Hippocampal formation (tissue), 2 donors: ENCODE measurements at regions not wholly inside any gene's neighbourhood (a gene's known extent, or its start where the extent isn't known, plus 50 kb on each side); places are given as distances from the start of the nearest gene placed in this dataset.

ENCODE experiments used
- DNase-seq, 2 donors: peaks; one replicate each; lab custom pipeline; 2025; lab: John Stamatoyannopoulos, UW

DNA sequence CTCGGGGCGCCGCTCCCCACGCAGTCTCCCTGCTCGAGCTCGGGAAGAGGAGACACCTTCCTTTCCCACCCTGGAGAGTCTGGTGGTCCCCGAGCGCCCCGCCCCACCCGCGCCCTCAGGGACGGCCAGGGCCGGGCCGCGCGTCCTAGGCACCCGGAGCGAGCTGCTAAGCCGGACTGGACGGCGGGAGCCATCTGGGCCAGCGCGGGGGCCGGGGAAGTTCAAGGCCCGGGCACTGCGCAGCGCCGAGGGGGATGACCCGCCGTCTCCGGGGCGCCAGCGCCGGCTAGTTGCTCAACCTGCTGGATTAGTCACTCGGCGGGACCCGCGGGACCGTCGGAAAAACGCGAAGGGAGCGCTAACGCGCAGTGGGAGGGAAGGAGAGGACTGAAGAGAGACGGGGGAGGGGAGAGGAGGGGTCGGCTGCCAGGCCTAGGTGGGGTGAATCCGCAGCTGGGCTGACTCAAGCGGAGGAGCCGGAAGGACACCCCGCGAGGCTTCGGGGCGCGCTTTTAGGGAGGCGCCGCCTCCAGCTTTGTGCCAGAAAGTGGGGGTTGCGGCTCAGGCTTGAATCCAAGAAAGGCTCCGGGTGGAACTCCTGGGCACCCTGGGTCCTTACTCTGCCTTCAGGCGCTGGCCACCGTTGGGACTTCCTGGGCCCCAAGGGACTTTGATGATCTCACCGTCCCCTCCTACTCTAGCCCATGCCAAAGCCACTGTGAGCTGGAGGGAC lies 75.7 kb upstream of the FOXP4 start:
- no peak for DNase-seq

DNA sequence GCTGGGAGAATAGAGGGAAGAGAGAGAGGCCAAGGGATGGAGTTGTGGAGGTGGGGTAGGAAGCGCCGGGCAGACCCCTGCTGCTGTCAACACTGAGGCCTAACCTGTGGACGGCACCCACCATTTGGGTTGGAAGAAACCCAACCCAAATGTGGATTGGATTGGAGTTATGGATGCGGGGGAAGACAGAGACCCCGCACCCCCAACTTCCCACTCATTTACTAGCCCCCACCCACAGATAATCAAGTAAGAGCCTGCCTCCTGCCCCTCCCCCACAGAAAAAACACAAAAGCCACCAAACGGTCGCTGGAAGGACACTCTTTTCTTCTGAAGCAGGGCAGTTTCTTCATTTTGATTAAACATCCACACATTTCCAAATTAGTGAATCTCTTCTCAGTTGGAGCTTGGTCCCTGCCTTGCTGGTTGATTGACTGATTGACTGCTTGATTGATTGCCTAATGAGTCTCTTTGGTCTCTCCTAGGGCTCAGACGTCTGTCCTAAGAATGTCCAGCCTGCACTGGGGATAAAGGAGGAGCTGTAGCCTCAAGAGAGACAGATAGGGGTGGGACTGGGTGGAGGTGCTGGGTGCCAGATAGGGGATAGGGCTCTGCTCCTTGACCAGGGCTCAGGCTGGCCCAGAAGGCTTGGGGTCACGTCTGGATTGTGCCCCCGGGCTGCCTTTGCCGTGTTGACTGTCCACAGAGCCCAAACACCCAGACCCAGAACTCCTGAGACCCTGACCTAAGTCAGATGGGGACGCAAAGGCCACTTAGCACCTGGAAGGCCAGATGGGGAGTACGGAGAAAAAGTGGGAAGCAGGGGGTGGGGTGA lies 74.9 kb upstream of the FOXP4 start:
- no peak for DNase-seq

DNA sequence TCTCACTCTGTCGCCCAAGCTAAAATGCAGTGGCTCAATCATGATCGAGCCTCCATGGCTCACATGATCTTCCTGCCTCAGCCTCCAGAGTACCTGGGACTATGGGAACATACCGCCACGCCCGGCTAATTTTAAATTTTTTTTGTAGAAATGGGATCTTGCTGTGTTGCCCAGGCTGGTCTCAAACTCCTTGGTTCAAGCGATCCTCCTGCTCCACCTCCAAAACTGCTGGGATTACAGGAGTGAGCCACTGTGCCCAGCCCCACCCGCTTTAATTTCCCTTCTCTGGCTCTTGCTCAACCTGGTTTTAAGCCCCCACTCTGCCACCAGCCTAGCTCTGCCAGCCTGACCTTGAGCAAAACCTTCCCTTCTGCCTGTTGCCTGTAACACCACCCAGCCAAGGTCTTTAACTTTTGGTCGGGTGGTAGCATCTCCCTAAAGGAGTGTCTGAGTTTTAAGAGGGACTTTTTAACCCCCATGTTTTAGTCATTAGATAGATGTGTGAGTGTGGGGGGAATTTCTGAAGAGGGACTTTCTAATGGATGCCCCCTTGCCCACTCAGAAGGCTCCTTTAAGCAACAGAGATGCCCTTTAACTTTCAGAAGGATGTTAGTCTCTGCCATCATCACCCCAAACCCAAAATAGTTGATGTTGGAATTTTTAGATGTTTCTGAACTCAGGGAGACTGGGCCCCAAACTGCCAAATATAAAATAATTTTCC lies 71.8 kb upstream of the FOXP4 start:
- DNase-seq: no peak

DNA sequence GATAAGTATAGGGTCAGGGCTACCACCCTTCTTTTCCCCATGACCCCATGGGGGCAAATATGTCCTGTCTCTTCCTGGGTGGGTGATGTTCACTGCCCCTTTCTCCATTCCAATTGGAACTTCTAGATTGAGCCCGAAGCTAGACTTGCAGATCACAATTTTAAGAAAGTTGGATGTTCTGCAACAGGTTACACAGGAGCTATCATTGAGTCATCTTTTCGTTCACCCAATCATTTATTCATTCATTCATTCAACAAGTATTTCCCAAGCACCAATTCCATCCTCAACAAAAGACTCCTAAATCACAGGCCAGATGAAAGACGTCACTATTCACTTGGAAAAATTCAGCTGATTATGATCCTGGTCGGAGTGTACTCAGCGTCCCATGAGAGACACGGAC lies 71.0 kb upstream of the FOXP4 start:
- no peak for DNase-seq

DNA sequence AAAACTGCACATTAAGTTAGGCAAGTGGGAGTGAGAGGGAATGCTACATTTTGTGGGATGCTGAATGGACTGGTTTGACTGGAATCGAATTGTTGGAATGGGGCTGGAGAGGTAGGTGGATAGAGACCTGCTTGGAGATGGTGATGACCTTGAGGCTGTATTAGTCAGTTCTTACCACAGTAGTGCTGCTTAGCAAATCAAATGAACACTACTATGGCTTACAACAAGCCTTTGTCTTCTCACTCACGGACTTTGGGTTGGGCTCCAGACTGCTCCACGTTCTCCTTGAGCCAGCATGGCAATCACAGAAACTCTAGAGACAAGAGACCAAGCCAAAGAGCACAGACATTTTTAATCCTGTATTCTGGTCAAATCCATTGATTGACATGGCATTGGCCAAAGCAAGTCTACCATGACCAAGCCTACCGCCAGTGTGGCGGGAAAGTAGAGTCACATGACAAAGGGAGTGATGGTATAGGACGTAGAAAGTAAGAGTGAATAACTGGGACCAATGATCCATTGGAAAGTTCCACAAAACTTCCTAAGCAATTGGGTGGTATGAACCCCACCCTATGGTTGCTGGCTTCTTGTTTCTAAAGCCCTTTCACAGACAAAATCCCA lies 70.3 kb upstream of the FOXP4 start:
- no peak for DNase-seq

DNA sequence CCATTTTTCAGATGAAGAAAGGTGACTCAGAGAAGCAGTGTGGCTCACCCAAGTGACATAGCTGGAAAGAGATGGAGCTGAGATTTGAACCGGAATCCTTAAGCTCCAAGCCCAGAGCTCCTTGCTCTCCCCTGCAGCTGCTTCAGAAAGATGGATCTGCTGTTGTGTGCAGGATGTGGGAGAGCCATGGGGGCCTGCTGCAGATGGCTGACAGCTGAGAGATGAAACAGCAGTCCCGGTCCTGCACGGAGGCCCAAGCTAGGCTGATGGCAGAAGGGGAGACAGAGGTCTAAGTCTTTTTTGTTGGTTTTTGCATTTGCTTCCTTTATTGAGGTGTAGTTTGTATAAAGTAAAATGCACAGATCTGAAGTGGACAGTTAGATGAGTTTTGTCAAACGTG lies 69.8 kb upstream of the FOXP4 start:
- DNase-seq: no peak

DNA sequence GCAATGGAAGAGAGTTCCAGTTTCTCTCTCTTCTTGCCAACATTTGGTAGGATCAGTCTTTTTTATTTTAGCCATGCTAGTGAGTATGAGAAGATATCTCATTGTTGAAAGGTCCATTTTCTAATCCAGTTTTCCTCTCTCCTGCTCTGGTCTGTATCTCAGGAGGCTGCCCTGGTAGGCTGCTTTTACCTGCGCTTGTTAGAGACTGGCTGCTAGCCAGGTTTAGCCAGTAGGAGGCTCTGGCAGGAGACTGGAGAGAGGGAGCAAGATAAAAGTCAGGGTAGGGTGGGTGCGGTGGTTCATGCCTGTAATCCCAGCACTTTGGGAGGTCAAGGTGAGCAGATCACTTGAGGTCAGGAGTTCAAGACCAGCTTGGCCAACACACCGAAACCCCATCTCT lies 68.6 kb upstream of the FOXP4 start:
- DNase-seq: no peak

DNA sequence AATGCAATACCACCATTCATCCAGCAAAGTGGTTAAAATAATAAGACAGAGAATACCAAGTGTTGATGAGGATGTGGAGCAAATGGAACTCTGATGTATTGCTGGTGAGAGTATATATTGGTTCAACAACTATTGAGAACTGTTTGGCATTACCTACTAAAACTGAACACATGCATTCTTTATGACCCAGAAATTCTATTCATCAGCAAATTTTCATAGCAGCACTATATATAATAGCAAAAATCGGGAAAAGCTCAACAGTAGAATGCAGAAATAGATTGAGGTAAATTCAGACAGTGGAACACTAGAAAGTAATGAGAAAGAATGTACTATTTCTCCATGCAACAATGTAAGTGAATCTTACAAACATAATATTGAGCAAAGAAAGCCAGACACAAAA lies 62.2 kb upstream of the FOXP4 start:
- no peak for DNase-seq

DNA sequence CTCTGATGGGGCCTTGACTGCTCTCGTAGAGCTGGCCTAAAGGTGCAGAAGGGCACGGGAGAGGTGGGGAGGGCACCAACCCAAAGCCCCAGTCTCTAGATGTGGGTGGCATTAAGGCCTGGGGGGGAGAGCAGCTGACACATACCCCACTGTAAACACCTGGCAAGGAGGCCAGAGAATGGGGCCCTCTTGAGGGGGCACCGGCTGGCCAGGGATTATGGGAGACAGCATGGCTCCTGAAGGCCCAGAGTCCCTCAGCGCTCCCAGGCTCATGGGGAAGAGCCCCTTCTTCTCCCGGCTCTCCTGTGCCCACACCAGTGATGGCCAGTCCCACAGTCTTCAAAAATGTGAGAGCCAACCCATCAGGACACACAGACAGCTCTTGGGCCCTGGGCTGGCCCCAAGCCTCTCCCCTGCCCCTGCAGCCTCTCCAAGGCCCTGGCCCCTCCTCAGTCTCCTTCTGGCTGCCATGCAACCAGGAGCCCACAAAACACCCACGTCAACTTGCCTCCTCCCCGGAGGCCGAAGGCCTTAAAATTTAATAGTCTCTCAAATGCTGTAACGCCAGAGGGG lies 58.2 kb upstream of the FOXP4 start:
- DNase-seq: no peak

DNA sequence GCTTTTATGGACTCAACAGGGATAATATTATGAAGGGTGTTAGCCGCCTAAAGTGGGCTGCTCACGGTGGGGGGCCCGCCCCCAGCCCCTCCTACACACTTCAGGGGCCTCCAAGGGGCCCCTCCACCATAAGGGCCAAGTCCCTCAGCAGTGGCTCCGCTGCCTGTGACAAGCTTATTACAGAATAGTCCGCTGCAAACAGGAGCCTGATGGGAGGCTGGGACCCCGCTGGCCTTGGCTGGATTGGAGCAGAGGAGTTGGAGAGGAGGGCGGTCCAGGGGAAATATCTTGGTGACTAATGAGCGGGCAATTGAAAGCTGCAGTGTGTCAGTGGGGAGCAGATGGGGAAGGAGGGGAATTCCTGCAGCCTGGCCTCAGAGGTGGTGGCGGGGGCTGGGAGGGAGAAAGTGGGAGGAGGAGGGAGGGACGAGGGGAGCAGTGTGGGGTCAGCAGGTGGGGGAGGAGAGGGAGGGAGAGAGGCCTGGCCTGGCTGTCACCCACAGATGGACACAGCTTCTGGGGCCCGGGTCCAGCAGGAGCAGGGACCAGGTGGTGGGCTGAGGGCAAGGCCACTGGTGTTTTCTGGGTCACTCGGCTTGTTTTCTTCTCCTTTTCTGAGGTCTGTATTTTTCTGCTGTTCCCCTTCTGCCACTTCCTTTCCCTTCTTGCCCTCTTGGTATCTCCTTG lies 57.6 kb upstream of the FOXP4 start:
- no peak for DNase-seq

DNA sequence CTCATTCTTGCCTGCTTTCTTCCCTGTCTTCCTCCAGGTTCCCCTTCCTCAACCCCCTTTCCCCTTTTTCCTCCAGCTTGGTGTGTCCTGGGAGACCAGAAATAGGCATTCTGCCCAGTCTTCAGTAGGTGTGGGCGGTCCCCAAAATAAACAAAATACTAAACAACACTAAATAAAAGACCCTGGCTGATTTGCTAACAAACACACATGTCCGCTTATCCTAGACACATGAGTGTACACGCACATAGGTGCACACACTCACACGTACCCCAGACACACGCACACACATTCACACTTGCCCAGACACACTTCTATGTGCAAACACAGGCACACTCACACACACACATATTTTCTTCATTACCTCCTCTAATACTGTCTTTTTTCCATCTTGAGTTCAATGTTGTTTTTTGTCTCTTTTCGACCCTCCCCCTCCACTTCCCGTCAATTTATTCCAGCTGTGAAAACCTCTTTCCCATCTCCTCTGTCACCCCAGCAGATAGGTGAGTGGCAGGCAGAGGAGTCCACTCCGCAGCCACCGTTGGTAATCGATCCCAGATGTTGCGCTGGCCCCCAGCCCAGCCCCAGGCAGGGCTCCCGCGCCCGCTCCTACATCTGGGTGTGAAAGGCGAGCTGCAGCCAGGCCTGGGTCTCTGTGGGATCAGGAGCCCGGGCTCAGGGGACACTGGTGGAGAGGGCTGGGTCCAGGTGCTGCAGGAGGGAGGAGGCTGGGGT lies 56.9 kb upstream of the FOXP4 start:
- DNase-seq: no peak

DNA sequence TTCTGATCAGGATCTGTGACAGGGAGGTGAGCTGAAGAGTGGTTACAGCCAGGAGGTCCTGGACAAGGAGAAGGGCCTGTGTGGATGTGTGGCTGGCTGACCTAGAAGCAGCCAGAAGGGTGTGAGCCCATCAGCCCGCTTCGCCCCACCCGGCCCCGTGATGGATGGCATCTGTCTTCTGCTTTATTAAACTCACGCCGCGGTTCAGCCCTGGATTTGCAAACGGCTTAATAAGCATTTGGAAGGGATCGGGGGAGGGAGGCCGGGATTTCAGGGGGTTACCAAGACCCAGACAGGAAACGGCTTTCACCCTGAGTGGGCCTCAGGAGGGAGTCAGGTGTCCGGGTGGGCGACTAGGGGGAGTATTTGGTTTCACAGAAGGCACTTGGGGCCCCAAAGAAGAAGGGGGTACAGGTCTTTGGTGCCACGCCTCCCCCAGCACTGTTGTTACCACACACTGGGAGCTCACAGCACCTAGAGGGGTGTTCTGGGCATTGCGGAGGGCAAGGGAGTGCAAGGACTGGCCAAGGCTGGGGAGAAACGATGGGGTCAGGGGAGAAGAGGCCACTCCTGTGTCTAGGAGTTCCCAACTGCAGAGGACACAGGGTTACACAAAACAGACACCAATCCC lies 53.8 kb upstream of the FOXP4 start:
- no peak for DNase-seq

DNA sequence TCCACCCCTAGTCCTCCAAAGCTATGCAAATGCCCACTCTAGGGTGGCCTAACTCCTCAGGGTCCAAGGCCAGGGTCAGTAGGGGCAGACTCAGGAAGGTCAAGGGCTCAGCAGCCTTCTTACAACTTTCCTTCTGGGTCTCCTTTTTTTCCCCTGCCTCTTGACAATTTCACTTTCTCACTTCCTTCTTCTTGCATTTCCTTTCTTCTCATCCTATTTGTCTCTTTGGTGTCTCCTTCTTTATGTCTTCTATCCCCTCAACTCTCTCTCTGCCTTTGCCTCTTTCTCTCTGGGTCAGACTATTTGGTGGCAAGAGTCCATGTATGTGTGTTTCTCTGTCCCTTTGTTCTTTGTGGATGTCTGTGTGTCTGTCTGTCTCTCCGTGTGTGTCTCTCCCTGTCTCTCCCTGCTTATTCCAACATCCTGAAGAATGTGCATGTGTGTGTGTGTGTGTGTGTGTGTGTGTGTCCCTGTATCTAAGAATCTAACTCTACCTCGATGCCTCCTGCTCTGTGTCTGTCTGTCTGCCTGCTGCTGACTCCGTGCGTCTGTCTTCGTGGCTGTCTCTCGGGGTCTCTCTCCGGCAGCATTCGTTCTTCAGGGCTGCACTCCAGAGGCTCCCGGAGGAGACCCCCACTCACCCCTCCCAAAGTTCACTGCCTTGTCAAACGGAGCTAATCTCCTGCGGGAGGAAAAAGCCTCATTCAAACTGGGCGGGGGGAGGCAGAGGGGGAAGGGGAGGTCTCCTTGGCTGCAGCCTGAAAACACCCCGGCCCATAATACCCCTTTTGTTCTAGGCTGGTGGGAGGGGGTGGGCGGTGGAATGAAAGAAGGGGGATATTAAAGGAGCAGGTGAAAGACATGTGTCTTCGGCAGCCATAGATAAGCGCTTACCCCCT lies 51.7 kb upstream of the FOXP4 start:
- DNase-seq: no peak
